ENCODE measurements at regions not wholly inside any gene's neighbourhood (a gene's known extent, or its start where the extent isn't known, plus 50 kb on each side); places are given as distances from the start of the nearest gene placed in this dataset.

- no peak overlapping the region for H3K9ac ChIP-seq (ENCODE audit: control insufficient read depth, extremely low read depth, insufficient read depth, low read length)
- H3K4me2 ChIP-seq (ENCODE audit: control insufficient read depth, extremely low read depth, insufficient read depth, low read depth, low read length), result no peak overlapping the region
- H3K27me3 ChIP-seq (ENCODE audit: control insufficient read depth, extremely low read depth, insufficient read depth, low read length), result no peaks in the 10 kb centered on the region
- no peak for DNase-seq (ENCODE audit: low read depth, low spot score)
- no peaks in the 10 kb centered on the region for H4K20me1 ChIP-seq (ENCODE audit: control insufficient read depth, extremely low read depth, insufficient read depth, low read length)
- no peaks in the 10 kb centered on the region for H3K79me2 ChIP-seq (ENCODE audit: control insufficient read depth, insufficient read depth, low read length)
- FAIRE-seq, result no peak
- dilution Hi-C loops (cut with MboI; ENCODE audit: extremely low pct_ligation_motif_present, low sequenced_read_pairs), result no loop called here
- no peak overlapping the region for H2AFZ ChIP-seq (ENCODE audit: control insufficient read depth, low read length)
- H3K36me3 ChIP-seq (ENCODE audit: control insufficient read depth in 2 of 2, extremely low read depth in 1 of 2, insufficient read depth in 2 of 2, low read length in 2 of 2), result no peaks in the 10 kb centered on the region
- no peak overlapping the region for H3K27ac ChIP-seq (ENCODE audit: control insufficient read depth, insufficient read depth, low read length)
- H3K4me1 ChIP-seq (ENCODE audit: control insufficient read depth, extremely low read depth, insufficient read depth, low read length), result no peaks in the 10 kb centered on the region
- TF ChIP-seq EZH2 (IDR thresholded peaks at IDR 0.05; ENCODE audit: low read length) (no peak), CTCF (optimal IDR thresholded peaks at IDR 0.05 in 1 of 3, IDR thresholded peaks at IDR 0.05 in 1 of 3, conservative IDR thresholded peaks at IDR 0.05 in 1 of 3; ENCODE audit: extremely low read depth in 1 of 3, insufficient read depth in 2 of 3, low read length in 3 of 3) (no peak)
- no peaks in the 10 kb centered on the region for H3K9me3 ChIP-seq (ENCODE audit: control insufficient read depth, low read depth, low read length)
- H3K9me1 ChIP-seq (ENCODE audit: control insufficient read depth, extremely low read depth, insufficient read depth, low read length), result no peaks in the 10 kb centered on the region
- H3K4me3 ChIP-seq (ENCODE audit: control insufficient read depth in 2 of 3, extremely low read depth in 1 of 3, insufficient read depth in 2 of 3, low read depth in 1 of 3, low read length in 3 of 3), result no peak overlapping the region
Measured at GRCh38 chr2:139007130-139007529, 226.9 kb upstream of the NXPH2 start.

GRCh38 chr2:139000131-139000785 is 220.1 kb upstream of the NXPH2 start:
- no peaks in the 10 kb centered on the region for H3K36me3 ChIP-seq (ENCODE audit: control insufficient read depth in 2 of 2, extremely low read depth in 1 of 2, insufficient read depth in 2 of 2, low read length in 2 of 2)
- H3K9me1 ChIP-seq (ENCODE audit: control insufficient read depth, extremely low read depth, insufficient read depth, low read length), result no peaks in the 10 kb centered on the region
- FAIRE-seq (no peak), DNase-seq (ENCODE audit: low read depth, low spot score) (no peak)
- H3K79me2 ChIP-seq (ENCODE audit: control insufficient read depth, insufficient read depth, low read length), result no peaks in the 10 kb centered on the region
- no peaks in the 10 kb centered on the region for H3K27me3 ChIP-seq (ENCODE audit: control insufficient read depth, extremely low read depth, insufficient read depth, low read length)
- no peak overlapping the region for H3K9ac ChIP-seq (ENCODE audit: control insufficient read depth, extremely low read depth, insufficient read depth, low read length)
- TF ChIP-seq CTCF (optimal IDR thresholded peaks at IDR 0.05 in 1 of 3, IDR thresholded peaks at IDR 0.05 in 1 of 3, conservative IDR thresholded peaks at IDR 0.05 in 1 of 3; ENCODE audit: extremely low read depth in 1 of 3, insufficient read depth in 2 of 3, low read length in 3 of 3) (no peak), EZH2 (IDR thresholded peaks at IDR 0.05; ENCODE audit: low read length) (no peak)
- no peak overlapping the region for H3K4me2 ChIP-seq (ENCODE audit: control insufficient read depth, extremely low read depth, insufficient read depth, low read depth, low read length)
- dilution Hi-C loops (cut with MboI; ENCODE audit: extremely low pct_ligation_motif_present, low sequenced_read_pairs), result no loop called here
- no peak overlapping the region for H3K4me3 ChIP-seq (ENCODE audit: control insufficient read depth in 2 of 3, extremely low read depth in 1 of 3, insufficient read depth in 2 of 3, low read depth in 1 of 3, low read length in 3 of 3)
- no peaks in the 10 kb centered on the region for H4K20me1 ChIP-seq (ENCODE audit: control insufficient read depth, extremely low read depth, insufficient read depth, low read length)
- no peaks in the 10 kb centered on the region for H3K9me3 ChIP-seq (ENCODE audit: control insufficient read depth, low read depth, low read length)
- no peak overlapping the region for H2AFZ ChIP-seq (ENCODE audit: control insufficient read depth, low read length)
- peaks cover 12% of the 10 kb centered on the region for H3K4me1 ChIP-seq (ENCODE audit: control insufficient read depth, extremely low read depth, insufficient read depth, low read length)
- no peak overlapping the region for H3K27ac ChIP-seq (ENCODE audit: control insufficient read depth, insufficient read depth, low read length)
